LHCN-M2 (cell line): ENCODE measurements at regions not wholly inside any gene's neighbourhood (a gene's known extent, or its start where the extent isn't known, plus 50 kb on each side); places are given as distances from the start of the nearest gene placed in this dataset.
"Not testable (repeated sequence)": the region's sequence is repeated elsewhere in the genome, so short reads cannot be mapped to it uniquely, and the experiment has no call there.

Experiments used
- DNase-seq: peaks from one replicate; pipeline ENCODE4 v3.0.0-alpha.2; 2012; ENCODE audit warnings: low read depth

- DNase-seq: no peak
These were observed 239.3 kb downstream of the TLE3 start for GRCh38 chr15:69858456-69858855.

- no peak for DNase-seq
These were observed 237.9 kb downstream of the TLE3 start for GRCh38 chr15:69859866-69860265.

- DNase-seq: no peak
These were observed 237.4 kb downstream of the TLE3 start for GRCh38 chr15:69860321-69860720.

GRCh38 chr15:69860921-69861320 is 236.8 kb downstream of the TLE3 start:
- no peak for DNase-seq

GRCh38 chr15:69861331-69862171 is 236.2 kb downstream of the TLE3 start:
- no peak for DNase-seq

GRCh38 chr15:69862540-69862939 is 235.2 kb downstream of the TLE3 start:
- peak; percentile 33 for DNase-seq

GRCh38 chr15:69863446-69863845 is 234.3 kb downstream of the TLE3 start:
- no peak for DNase-seq

GRCh38 chr15:69865369-69865768 is 232.3 kb downstream of the TLE3 start:
- DNase-seq: no peak

- DNase-seq: no peak
These were observed 229.0 kb downstream of the TLE3 start for GRCh38 chr15:69868756-69869155.

- no peak for DNase-seq
These were observed 228.4 kb downstream of the TLE3 start for GRCh38 chr15:69869291-69869690.

- DNase-seq: no peak
These were observed 227.7 kb downstream of the TLE3 start for GRCh38 chr15:69869881-69870505.

- no peak for DNase-seq
These were observed 226.1 kb downstream of the TLE3 start for GRCh38 chr15:69871511-69872134.

- no peak for DNase-seq
These were observed 223.9 kb downstream of the TLE3 start for GRCh38 chr15:69873807-69874206.

GRCh38 chr15:69874321-69874720 is 223.4 kb downstream of the TLE3 start:
- DNase-seq: no peak

GRCh38 chr15:69876064-69876940 is 221.4 kb downstream of the TLE3 start:
- no peak for DNase-seq

- not testable (repeated sequence) for DNase-seq
These were observed 217.8 kb downstream of the TLE3 start for GRCh38 chr15:69879963-69880362.

- DNase-seq: no peak
These were observed 217.0 kb downstream of the TLE3 start for GRCh38 chr15:69880571-69881301.

- no peak for DNase-seq
These were observed 216.4 kb downstream of the TLE3 start for GRCh38 chr15:69881302-69881670.

- DNase-seq: no peak
These were observed 216.0 kb downstream of the TLE3 start for GRCh38 chr15:69881766-69882165.

- no peak for DNase-seq
These were observed 214.4 kb downstream of the TLE3 start for GRCh38 chr15:69883306-69883705.
